Activated CD8-positive, alpha-beta T cell treated with anti-CD3 and anti-CD28 coated beads for 36 hours (primary cell): ENCODE measurements at regions not wholly inside any gene's neighbourhood (a gene's known extent, or its start where the extent isn't known, plus 50 kb on each side); places are given as distances from the start of the nearest gene placed in this dataset.

ENCODE experiments used
- ATAC-seq: fragments of 200-7000 bp; cut with Tn5 transposase; one replicate; pipeline ENCODE4 v1.10.0; 2021; ENCODE audit warnings: mild to moderate bottlenecking, moderate library complexity
- CTCF ChIA-PET: fragments of 350-600 bp; sonication (Branson Sonifier 250); formaldehyde crosslinking; loops from one replicate; lab custom pipeline; 2021; ENCODE audit warnings: antibody characterized with exemption; lab: Charles Lee
- POLR2A ChIA-PET: fragments of 350-600 bp; sonication (Branson Sonifier 250); formaldehyde crosslinking; loops from one replicate; lab custom pipeline; 2021; ENCODE audit warnings: antibody characterized with exemption; lab: Charles Lee
- DNase-seq: peaks from one replicate; pipeline ENCODE4 v3.0.0-alpha.2; 2020
- H3K27ac Mint-ChIP-seq: one replicate; pipeline ENCODE4 v1.8.0; 2021; ENCODE audit warnings: mild to moderate bottlenecking, mixed read lengths
- H3K27me3 Mint-ChIP-seq: one replicate; pipeline ENCODE4 v1.8.0; 2021; ENCODE audit warnings: mixed read lengths
- H3K36me3 Mint-ChIP-seq: one replicate; pipeline ENCODE4 v1.8.0; 2021; ENCODE audit warnings: low read depth, mixed read lengths
- H3K4me1 Mint-ChIP-seq: one replicate; pipeline ENCODE4 v1.8.0; 2021; ENCODE audit warnings: low read depth, mixed read lengths
- H3K4me3 Mint-ChIP-seq: one replicate; pipeline ENCODE4 v1.8.0; 2021; ENCODE audit warnings: mild to moderate bottlenecking, moderate library complexity, mixed read lengths
- H3K9me3 Mint-ChIP-seq: one replicate; pipeline ENCODE4 v1.8.0; 2021; ENCODE audit warnings: mixed read lengths
- intact Hi-C: fragments of 100-400 bp; cut with micrococcal nuclease; formaldehyde crosslinking; loops from one replicate; pipeline ENCODE4 v1.10.0; 2022
- TF ChIP-seq, protein P1 (sequence below): fragments of 200-600 bp; IDR thresholded peaks from one replicate; pipeline ENCODE4 v1.8.0; 2022; ENCODE audit warnings: antibody characterized with exemption, mild to moderate bottlenecking

DNA sequence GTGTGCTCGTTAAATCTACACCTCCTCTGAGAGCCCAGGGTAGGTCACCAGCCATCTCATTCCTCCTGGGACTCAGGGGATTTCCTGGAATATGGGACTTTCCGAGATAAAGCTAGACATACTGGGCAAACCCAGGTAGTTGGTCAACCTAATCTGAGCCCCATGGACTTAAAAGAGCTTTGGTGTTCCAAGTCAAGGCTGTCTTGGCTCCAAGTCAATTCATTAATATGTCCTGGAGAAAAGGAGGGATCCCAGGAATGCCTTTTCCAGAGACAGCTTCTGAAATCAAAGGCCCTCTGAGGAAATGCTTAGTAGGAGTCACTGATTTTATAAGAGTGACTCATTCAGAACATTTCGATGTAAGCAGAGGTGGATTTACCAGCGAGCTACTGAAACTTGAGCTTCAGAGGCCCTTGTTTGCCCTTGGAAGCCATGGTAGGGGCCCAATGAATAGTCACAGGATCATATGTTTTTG lies 137.3 kb upstream of the UBE2E1 start:
- no peak overlapping the region for H3K4me3 Mint-ChIP-seq
- H3K4me1 Mint-ChIP-seq = no peaks in the 10 kb centered on the region
- no peaks in the 10 kb centered on the region for H3K36me3 Mint-ChIP-seq
- intact Hi-C loops = no loop called here
- DNase-seq = no peak
- ChIA-PET POLR2A (interaction anchor here (1.3 kb wide), 1 partner anchor 16 kb away, joined by 3 read pairs; no protein-coding TSS in a partner anchor), CTCF (no interaction called here)
- H3K27me3 Mint-ChIP-seq = peaks cover 14% of the 10 kb centered on the region
- no peak for ATAC-seq
- TF ChIP-seq, protein P1, sequence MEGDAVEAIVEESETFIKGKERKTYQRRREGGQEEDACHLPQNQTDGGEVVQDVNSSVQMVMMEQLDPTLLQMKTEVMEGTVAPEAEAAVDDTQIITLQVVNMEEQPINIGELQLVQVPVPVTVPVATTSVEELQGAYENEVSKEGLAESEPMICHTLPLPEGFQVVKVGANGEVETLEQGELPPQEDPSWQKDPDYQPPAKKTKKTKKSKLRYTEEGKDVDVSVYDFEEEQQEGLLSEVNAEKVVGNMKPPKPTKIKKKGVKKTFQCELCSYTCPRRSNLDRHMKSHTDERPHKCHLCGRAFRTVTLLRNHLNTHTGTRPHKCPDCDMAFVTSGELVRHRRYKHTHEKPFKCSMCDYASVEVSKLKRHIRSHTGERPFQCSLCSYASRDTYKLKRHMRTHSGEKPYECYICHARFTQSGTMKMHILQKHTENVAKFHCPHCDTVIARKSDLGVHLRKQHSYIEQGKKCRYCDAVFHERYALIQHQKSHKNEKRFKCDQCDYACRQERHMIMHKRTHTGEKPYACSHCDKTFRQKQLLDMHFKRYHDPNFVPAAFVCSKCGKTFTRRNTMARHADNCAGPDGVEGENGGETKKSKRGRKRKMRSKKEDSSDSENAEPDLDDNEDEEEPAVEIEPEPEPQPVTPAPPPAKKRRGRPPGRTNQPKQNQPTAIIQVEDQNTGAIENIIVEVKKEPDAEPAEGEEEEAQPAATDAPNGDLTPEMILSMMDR = no peak
- H3K27ac Mint-ChIP-seq = no peak overlapping the region
- no peaks in the 10 kb centered on the region for H3K9me3 Mint-ChIP-seq

DNA sequence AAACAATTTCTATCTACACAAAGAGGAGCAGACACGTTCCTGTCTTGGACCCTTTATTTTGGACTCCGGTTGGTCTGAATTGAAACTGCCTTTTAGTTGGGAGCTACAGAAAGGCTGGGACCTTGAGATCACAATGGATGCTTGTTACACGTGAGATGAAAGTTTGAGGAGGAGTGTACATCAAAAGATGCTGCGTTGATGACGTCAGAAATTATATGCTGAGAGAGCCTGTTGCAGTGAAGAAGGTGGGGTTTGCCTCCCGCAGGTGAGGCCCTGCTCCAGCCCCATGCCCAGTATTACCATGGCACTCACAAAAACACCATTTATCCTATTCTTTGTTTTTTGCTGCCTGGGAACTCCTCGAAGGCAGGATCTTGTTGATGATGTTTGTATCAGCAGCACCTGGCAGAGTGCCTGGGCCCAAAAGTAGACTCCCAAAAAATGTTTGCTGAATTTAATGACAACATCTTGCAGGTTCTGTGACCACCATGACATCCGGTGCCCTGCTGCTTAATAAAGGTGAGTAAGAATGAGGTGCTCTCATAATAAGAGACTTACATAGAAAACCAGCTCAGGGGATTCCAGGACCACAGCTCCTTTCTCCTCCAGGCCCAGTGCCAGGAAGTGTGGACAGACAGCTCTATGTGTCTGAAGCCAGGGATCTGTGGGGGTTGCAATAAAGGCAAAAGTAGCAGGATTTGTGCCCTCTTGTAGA lies 136.1 kb upstream of the UBE2E1 start:
- H3K4me3 Mint-ChIP-seq = no peak overlapping the region
- ATAC-seq (no peak), DNase-seq (no peak)
- intact Hi-C loops = no loop called here
- ChIA-PET CTCF (no interaction called here), POLR2A (interaction anchor here (1.0 to 1.3 kb wide), 2 partner anchors 14 to 22 kb away, joined by 3 read pairs; no protein-coding TSS in a partner anchor)
- TF ChIP-seq, protein P1 = no peak
- no peaks in the 10 kb centered on the region for H3K9me3 Mint-ChIP-seq
- H3K36me3 Mint-ChIP-seq = no peaks in the 10 kb centered on the region
- H3K27ac Mint-ChIP-seq = no peak overlapping the region
- H3K4me1 Mint-ChIP-seq = no peaks in the 10 kb centered on the region
- H3K27me3 Mint-ChIP-seq = peaks cover 14% of the 10 kb centered on the region

DNA sequence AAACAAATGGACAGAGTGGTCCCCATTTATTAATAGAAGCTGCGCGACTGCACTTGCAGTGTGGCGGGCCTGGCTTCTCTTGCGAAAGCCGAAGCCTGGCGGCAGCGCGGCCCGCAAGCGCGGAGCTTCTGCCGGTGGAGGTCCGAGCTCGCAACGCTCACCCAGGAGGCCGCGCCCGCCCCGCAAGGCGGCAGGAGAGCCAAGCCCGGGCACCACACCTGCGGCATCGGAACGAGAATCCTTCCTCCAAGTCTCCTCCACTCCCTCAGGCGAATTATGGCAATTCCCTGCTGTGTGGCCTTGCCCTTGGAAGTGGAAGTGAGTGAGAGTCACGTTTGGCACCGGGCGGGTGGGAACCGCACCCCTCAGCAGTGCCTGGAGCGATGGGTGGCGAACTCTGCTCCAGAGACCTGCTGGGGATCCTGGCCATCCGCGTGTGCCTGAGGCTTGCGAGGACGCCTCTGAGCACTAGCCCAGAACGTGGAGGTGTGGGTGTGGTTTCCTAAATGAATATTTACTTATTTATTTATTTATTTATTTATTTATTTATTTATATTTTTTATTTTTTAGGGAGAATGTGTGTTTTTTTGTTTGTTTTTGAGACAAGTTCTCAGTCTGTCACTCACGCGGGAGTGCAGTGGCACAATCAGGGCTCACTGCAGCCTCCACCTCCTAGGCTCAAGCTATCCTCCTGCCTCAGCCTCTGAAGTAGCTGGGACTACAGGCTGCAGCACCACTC lies 133.7 kb upstream of the UBE2E1 start:
- no peaks in the 10 kb centered on the region for H3K36me3 Mint-ChIP-seq
- H3K27ac Mint-ChIP-seq = no peak overlapping the region
- H3K4me3 Mint-ChIP-seq = no peak overlapping the region
- CTCF ChIA-PET = no interaction called here
- intact Hi-C loops = no loop called here
- H3K27me3 Mint-ChIP-seq = peaks cover 14% of the 10 kb centered on the region
- DNase-seq (no peak), ATAC-seq (no peak)
- H3K9me3 Mint-ChIP-seq = no peaks in the 10 kb centered on the region
- no peaks in the 10 kb centered on the region for H3K4me1 Mint-ChIP-seq
- POLR2A ChIA-PET = no interaction called here
- TF ChIP-seq, protein P1 = no peak

DNA sequence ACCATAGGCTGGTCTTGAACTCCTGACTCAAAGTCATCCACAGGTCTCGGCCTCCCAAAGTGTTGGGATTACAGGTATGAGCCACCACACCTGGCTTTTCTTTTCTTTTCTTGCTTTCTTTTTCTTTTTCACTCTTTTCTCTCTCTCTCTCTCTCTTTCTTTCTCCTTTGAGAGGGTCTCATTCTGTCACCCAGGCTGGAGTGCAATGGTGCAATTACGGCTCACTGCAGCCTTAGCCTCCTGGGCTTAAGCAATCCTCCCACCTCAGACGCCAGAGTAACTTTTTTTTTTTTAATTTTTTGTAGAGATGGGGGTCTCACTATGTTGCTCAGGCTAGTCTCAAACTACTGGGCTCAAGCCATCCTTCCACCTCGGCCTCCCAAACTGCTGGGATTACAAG lies 133.1 kb upstream of the UBE2E1 start:
- TF ChIP-seq, protein P1 = no peak
- Mint-ChIP-seq H3K9me3 (no peaks in the 10 kb centered on the region), H3K4me1 (no peaks in the 10 kb centered on the region), H3K27me3 (peaks cover 14% of the 10 kb centered on the region), H3K36me3 (no peaks in the 10 kb centered on the region), H3K4me3 (no peak overlapping the region), H3K27ac (no peak overlapping the region)
- DNase-seq (no peak), ATAC-seq (no peak)
- intact Hi-C loops = no loop called here
- ChIA-PET CTCF (no interaction called here), POLR2A (no interaction called here)

DNA sequence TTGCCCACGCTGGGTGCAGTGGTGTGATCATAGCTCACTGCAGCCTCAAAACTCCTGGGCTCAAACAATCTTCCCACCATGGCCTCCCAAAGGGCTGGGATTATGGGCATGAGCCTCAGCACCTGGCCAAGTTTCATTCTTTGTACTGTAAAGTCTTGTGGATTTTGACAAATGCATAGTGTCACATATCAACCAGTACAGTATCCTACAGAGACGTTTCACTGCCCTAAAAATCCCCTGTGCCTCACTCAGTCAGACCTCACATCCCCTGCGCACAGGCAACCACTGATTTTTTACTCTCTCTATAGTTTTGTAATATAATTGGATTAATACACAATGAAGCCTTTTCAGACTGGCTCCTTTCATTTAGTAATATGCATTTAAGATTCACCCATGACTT lies 130.7 kb upstream of the UBE2E1 start:
- no peak overlapping the region for H3K4me3 Mint-ChIP-seq
- ChIA-PET CTCF (no interaction called here), POLR2A (interaction anchor here (0.8 kb wide), 1 partner anchor 15 kb away, joined by 4 read pairs; no protein-coding TSS in a partner anchor)
- TF ChIP-seq, protein P1 = no peak
- H3K27me3 Mint-ChIP-seq = peaks cover 12% of the 10 kb centered on the region
- no peak overlapping the region for H3K27ac Mint-ChIP-seq
- no peaks in the 10 kb centered on the region for H3K9me3 Mint-ChIP-seq
- no peak for DNase-seq
- intact Hi-C loops = no loop called here
- no peak for ATAC-seq
- H3K4me1 Mint-ChIP-seq = no peaks in the 10 kb centered on the region
- no peaks in the 10 kb centered on the region for H3K36me3 Mint-ChIP-seq
